ENCODE measurements at regions not wholly inside any gene's neighbourhood (a gene's known extent, or its start where the extent isn't known, plus 50 kb on each side); places are given as distances from the start of the nearest gene placed in this dataset.

DNA sequence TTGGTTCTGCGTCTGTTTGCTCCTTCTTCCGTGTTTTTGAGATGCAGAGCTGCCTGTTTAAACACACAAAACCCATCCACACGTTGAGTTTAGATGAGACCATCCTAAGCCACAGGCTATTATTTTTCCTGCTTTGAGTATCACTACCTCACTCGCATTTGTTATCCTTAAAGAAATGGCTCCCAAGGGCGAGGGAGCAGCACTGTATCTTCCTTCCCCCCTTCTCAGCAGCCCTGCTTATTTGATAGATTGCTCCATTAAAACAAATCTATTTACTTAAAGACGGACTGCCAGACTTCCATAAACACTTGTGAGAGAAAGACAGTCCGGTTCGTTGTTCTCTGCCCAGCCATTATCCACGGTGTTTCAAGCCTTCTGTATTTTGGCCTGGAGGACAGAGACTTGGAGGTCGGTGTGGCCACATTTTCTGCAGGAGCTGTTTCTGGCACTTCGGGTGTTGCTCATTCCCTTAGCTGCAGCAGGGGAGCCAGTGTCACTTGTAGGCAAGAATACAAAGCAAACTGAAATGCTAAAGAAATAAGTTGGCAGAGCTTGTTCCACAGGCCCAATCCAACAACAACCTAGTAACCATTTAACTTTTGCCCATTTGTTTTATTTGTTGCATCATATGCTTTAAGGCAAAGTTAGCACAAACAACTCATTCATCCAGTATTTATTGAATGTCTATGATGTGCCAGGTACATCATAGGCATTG lies 275.4 kb downstream of the TTC6 start (continued):
- TF ChIP-seq SAFB2 (CRISPR knock-in tag; IDR thresholded peaks at IDR 0.05; ENCODE audit: borderline replicate concordance, low read depth) (no peak), PPARG (CRISPR knock-in tag; conservative IDR thresholded peaks at IDR 0.05) (no peak), JUN (CRISPR knock-in tag; IDR thresholded peaks at IDR 0.05) (no peak), POGZ (CRISPR knock-in tag; IDR thresholded peaks at IDR 0.05) (peak; percentile 53; the same call in 1 of the 2 replicates), TCF7L2 (IDR thresholded peaks at IDR 0.05; ENCODE audit: low read depth, low read length) (no peak), FOXC1 (CRISPR knock-in tag; IDR thresholded peaks at IDR 0.05; ENCODE audit: borderline replicate concordance) (no peak), PRMT3 (CRISPR knock-in tag; IDR thresholded peaks at IDR 0.05; ENCODE audit: borderline replicate concordance, low read depth) (no peak), GATA4 (IDR thresholded peaks at IDR 0.05; ENCODE audit: borderline replicate concordance, low read depth) (no peak), ZNF333 (CRISPR knock-in tag; IDR thresholded peaks at IDR 0.05; ENCODE audit: borderline replicate concordance) (no peak), EED (CRISPR knock-in tag; IDR thresholded peaks at IDR 0.05) (no peak), ARNTL (CRISPR knock-in tag; IDR thresholded peaks at IDR 0.05) (no peak)
- TF ChIP-seq, protein P1, sequence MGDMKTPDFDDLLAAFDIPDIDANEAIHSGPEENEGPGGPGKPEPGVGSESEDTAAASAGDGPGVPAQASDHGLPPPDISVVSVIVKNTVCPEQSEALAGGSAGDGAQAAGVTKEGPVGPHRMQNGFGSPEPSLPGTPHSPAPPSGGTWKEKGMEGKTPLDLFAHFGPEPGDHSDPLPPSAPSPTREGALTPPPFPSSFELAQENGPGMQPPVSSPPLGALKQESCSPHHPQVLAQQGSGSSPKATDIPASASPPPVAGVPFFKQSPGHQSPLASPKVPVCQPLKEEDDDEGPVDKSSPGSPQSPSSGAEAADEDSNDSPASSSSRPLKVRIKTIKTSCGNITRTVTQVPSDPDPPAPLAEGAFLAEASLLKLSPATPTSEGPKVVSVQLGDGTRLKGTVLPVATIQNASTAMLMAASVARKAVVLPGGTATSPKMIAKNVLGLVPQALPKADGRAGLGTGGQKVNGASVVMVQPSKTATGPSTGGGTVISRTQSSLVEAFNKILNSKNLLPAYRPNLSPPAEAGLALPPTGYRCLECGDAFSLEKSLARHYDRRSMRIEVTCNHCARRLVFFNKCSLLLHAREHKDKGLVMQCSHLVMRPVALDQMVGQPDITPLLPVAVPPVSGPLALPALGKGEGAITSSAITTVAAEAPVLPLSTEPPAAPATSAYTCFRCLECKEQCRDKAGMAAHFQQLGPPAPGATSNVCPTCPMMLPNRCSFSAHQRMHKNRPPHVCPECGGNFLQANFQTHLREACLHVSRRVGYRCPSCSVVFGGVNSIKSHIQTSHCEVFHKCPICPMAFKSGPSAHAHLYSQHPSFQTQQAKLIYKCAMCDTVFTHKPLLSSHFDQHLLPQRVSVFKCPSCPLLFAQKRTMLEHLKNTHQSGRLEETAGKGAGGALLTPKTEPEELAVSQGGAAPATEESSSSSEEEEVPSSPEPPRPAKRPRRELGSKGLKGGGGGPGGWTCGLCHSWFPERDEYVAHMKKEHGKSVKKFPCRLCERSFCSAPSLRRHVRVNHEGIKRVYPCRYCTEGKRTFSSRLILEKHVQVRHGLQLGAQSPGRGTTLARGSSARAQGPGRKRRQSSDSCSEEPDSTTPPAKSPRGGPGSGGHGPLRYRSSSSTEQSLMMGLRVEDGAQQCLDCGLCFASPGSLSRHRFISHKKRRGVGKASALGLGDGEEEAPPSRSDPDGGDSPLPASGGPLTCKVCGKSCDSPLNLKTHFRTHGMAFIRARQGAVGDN (CRISPR knock-in tag; IDR thresholded peaks at IDR 0.05), result no peak
- TF ChIP-seq, protein P2, sequence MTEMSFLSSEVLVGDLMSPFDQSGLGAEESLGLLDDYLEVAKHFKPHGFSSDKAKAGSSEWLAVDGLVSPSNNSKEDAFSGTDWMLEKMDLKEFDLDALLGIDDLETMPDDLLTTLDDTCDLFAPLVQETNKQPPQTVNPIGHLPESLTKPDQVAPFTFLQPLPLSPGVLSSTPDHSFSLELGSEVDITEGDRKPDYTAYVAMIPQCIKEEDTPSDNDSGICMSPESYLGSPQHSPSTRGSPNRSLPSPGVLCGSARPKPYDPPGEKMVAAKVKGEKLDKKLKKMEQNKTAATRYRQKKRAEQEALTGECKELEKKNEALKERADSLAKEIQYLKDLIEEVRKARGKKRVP (CRISPR knock-in tag; IDR thresholded peaks at IDR 0.05), result peak in 1 of 2 experiments; percentile 33; a peak in 1 of 4 replicates
- TF ChIP-seq, protein P3, sequence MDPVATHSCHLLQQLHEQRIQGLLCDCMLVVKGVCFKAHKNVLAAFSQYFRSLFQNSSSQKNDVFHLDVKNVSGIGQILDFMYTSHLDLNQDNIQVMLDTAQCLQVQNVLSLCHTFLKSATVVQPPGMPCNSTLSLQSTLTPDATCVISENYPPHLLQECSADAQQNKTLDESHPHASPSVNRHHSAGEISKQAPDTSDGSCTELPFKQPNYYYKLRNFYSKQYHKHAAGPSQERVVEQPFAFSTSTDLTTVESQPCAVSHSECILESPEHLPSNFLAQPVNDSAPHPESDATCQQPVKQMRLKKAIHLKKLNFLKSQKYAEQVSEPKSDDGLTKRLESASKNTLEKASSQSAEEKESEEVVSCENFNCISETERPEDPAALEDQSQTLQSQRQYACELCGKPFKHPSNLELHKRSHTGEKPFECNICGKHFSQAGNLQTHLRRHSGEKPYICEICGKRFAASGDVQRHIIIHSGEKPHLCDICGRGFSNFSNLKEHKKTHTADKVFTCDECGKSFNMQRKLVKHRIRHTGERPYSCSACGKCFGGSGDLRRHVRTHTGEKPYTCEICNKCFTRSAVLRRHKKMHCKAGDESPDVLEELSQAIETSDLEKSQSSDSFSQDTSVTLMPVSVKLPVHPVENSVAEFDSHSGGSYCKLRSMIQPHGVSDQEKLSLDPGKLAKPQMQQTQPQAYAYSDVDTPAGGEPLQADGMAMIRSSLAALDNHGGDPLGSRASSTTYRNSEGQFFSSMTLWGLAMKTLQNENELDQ (CRISPR knock-in tag; IDR thresholded peaks at IDR 0.05; ENCODE audit: borderline replicate concordance), result peak; percentile 29; the same call in 1 of the 2 replicates
- TF ChIP-seq, protein P4, sequence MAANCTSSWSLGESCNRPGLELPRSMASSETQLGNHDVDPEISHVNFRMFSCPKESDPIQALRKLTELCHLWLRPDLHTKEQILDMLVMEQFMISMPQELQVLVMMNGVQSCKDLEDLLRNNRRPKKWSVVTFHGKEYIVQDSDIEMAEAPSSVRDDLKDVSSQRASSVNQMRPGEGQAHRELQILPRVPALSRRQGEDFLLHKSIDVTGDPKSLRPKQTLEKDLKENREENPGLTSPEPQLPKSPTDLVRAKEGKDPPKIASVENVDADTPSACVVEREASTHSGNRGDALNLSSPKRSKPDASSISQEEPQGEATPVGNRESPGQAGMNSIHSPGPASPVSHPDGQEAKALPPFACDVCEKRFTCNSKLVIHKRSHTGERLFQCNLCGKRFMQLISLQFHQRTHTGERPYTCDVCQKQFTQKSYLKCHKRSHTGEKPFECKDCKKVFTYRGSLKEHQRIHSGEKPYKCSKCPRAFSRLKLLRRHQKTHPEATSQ (CRISPR knock-in tag; IDR thresholded peaks at IDR 0.05; ENCODE audit: borderline replicate concordance), result no peak
- TF ChIP-seq, protein P5, sequence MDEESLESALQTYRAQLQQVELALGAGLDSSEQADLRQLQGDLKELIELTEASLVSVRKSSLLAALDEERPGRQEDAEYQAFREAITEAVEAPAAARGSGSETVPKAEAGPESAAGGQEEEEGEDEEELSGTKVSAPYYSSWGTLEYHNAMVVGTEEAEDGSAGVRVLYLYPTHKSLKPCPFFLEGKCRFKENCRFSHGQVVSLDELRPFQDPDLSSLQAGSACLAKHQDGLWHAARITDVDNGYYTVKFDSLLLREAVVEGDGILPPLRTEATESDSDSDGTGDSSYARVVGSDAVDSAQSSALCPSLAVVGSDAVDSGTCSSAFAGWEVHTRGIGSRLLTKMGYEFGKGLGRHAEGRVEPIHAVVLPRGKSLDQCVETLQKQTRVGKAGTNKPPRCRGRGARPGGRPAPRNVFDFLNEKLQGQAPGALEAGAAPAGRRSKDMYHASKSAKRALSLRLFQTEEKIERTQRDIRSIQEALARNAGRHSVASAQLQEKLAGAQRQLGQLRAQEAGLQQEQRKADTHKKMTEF (CRISPR knock-in tag; IDR thresholded peaks at IDR 0.05), result no peak
- TF ChIP-seq, protein P6, sequence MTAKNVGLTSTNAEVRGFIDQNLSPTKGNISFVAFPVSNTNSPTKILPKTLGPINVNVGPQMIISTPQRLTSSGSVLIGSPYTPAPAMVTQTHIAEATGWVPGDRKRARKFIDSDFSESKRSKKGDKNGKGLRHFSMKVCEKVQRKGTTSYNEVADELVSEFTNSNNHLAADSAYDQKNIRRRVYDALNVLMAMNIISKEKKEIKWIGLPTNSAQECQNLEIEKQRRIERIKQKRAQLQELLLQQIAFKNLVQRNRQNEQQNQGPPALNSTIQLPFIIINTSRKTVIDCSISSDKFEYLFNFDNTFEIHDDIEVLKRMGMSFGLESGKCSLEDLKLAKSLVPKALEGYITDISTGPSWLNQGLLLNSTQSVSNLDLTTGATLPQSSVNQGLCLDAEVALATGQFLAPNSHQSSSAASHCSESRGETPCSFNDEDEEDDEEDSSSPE (CRISPR knock-in tag; IDR thresholded peaks at IDR 0.05), result no peak
